Neural cell (in vitro differentiated cells): ENCODE measurements at regions not wholly inside any gene's neighbourhood (a gene's known extent, or its start where the extent isn't known, plus 50 kb on each side); places are given as distances from the start of the nearest gene placed in this dataset.

Experiments used
- H2AFZ ChIP-seq: fragments of 200-600, 300-800 bp; sonication (generic), shearing (Covaris generic); 2 replicates; pipeline ENCODE4 v1.6.0; 2014; ENCODE audit warnings: low read depth, mild to moderate bottlenecking, antibody characterized with exemption, low read length, moderate library complexity
- H3F3A ChIP-seq: fragments of 200-600 bp; shearing (Covaris generic); 2 replicates; pipeline ENCODE4 v1.6.1; 2016; ENCODE audit warnings: mild to moderate bottlenecking, moderate library complexity, mixed read lengths, antibody characterized with exemption, low read length; ENCODE audit not compliant: insufficient read depth, poor library complexity, severe bottlenecking
- H3K27ac ChIP-seq: fragments of 200-600, 300-800 bp; sonication (generic), shearing (Covaris generic); 2 replicates; pipeline ENCODE4 v1.5.1; 2014; ENCODE audit warnings: mild to moderate bottlenecking, low read length, moderate library complexity
- H3K27me3 ChIP-seq: fragments of 300-800, 200-600 bp; sonication (generic), shearing (Covaris generic); 2 replicates; pipeline ENCODE4 v1.6.0; 2014; ENCODE audit warnings: mild to moderate bottlenecking, low read depth, low read length, moderate library complexity; ENCODE audit not compliant: insufficient read depth
- H3K36me3 ChIP-seq: fragments of 300-800, 200-600 bp; sonication (generic), shearing (Covaris generic); 2 replicates; pipeline ENCODE4 v1.5.1; 2014; ENCODE audit warnings: mild to moderate bottlenecking, antibody characterized with exemption, low read length, moderate library complexity; ENCODE audit not compliant: insufficient read depth
- H3K4me2 ChIP-seq: fragments of 300-800, 200-600 bp; sonication (generic), shearing (Covaris generic); 2 replicates; pipeline ENCODE4 v1.6.0; 2014; ENCODE audit warnings: mild to moderate bottlenecking, low read length
- H3K4me3 ChIP-seq: fragments of 300-800, 200-600 bp; sonication (generic), shearing (Covaris generic); 2 replicates; pipeline ENCODE4 v1.5.1; 2014; ENCODE audit warnings: mild to moderate bottlenecking, low read length, moderate library complexity
- H3K79me2 ChIP-seq: fragments of 200-600 bp; shearing (Covaris generic); replicated peaks from 2 replicates; pipeline ENCODE4 v1.6.0; 2014; ENCODE audit warnings: mild to moderate bottlenecking, low read length, moderate library complexity; ENCODE audit not compliant: insufficient read depth
- H3K9ac ChIP-seq: fragments of 300-800, 200-600 bp; sonication (generic), shearing (Covaris generic); 2 replicates; pipeline ENCODE4 v1.6.1; 2016; ENCODE audit warnings: mild to moderate bottlenecking, low read length, mixed read lengths
- H3K9me2 ChIP-seq: fragments of 200-600 bp; shearing (Covaris generic); 2 replicates; pipeline ENCODE4 v1.6.1; 2016; ENCODE audit warnings: mild to moderate bottlenecking, low read length, mixed read lengths; ENCODE audit not compliant: insufficient read depth
- H3K9me3 ChIP-seq: fragments of 200-600, 300-800 bp; sonication (generic), shearing (Covaris generic); 2 replicates; pipeline ENCODE4 v1.6.1; 2016; ENCODE audit warnings: mild to moderate bottlenecking, mixed run types, low read length, moderate library complexity, mixed read lengths
- H4K20me1 ChIP-seq: fragments of 200-600 bp; shearing (Covaris generic); 2 replicates; pipeline ENCODE4 v1.6.1; 2016; ENCODE audit warnings: mild to moderate bottlenecking, mixed run types; ENCODE audit not compliant: insufficient read depth
- CTCF ChIP-seq: fragments of 450-650 bp; IDR thresholded peaks from 2 replicates; pipeline ENCODE4 v1.5.1; 2014; ENCODE audit warnings: antibody characterized with exemption, mild to moderate bottlenecking, moderate library complexity; ENCODE audit not compliant: poor library complexity, severe bottlenecking
- EP300 ChIP-seq: fragments of 450-650 bp; conservative IDR thresholded peaks from 2 replicates; pipeline ENCODE4 v1.6.1; 2014; ENCODE audit warnings: antibody characterized with exemption, mild to moderate bottlenecking, moderate library complexity; ENCODE audit not compliant: poor library complexity, severe bottlenecking
- EZH2 ChIP-seq: fragments of 200-600, 300-800 bp; shearing (Covaris generic), sonication (generic); IDR thresholded peaks from 2 replicates; pipeline ENCODE4 v1.6.1; 2014; ENCODE audit warnings: antibody characterized with exemption, low read length, borderline replicate concordance, mild to moderate bottlenecking; ENCODE audit not compliant: insufficient read depth, poor library complexity, severe bottlenecking
- MXI1 ChIP-seq: fragments of 450-650 bp; conservative IDR thresholded peaks from 2 replicates; pipeline ENCODE4 v1.6.1; 2014; ENCODE audit warnings: antibody characterized with exemption, mild to moderate bottlenecking; ENCODE audit not compliant: poor library complexity, severe bottlenecking
- POLR2AphosphoS5 ChIP-seq: IDR thresholded peaks from 2 replicates; pipeline ENCODE4 v1.6.1; 2012
- RAD21 ChIP-seq: fragments of 450-650 bp; conservative IDR thresholded peaks from 2 replicates; pipeline ENCODE4 v1.6.1; 2014; ENCODE audit warnings: antibody characterized with exemption, mild to moderate bottlenecking, moderate library complexity
- REST ChIP-seq: IDR thresholded peaks from 2 replicates; pipeline ENCODE4 v1.6.1; 2012; ENCODE audit warnings: borderline replicate concordance
- SMC3 ChIP-seq: fragments of 450-650 bp; conservative IDR thresholded peaks from 2 replicates; pipeline ENCODE4 v1.6.1; 2014; ENCODE audit warnings: antibody characterized with exemption, mild to moderate bottlenecking, moderate library complexity; ENCODE audit not compliant: poor library complexity
- TAF1 ChIP-seq: IDR thresholded peaks from 2 replicates; pipeline ENCODE4 v1.6.1; 2012; ENCODE audit warnings: low read depth

GRCh38 chr7:130894909-130895750 lies 161.1 kb upstream of the KLF14 start:
- Histone ChIP-seq H4K20me1 (no peaks in the 10 kb centered on the region), H3K9ac (no peak overlapping the region), H3K27ac (no peak overlapping the region), H3K9me2 (no peaks in the 10 kb centered on the region), H2AFZ (no peak overlapping the region), H3F3A (no peaks in the 10 kb centered on the region), H3K27me3 (no peaks in the 10 kb centered on the region), H3K9me3 (no peaks in the 10 kb centered on the region), H3K36me3 (no peaks in the 10 kb centered on the region), H3K4me2 (no peak overlapping the region), H3K4me3 (no peak overlapping the region), H3K79me2 (no peaks in the 10 kb centered on the region)
- TF ChIP-seq CTCF (no peak), REST (no peak), RAD21 (no peak), POLR2AphosphoS5 (no peak), TAF1 (no peak), EZH2 (no peak), EP300 (no peak), MXI1 (no peak), SMC3 (no peak)

- TF ChIP-seq POLR2AphosphoS5: no peak
- no peak for TF ChIP-seq TAF1
- no peak for TF ChIP-seq MXI1
- no peak for TF ChIP-seq CTCF
- no peak for TF ChIP-seq REST
- TF ChIP-seq EZH2: no peak
- no peak for TF ChIP-seq EP300
- no peak for TF ChIP-seq SMC3
- TF ChIP-seq RAD21: no peak
- Histone ChIP-seq H3K4me3 (no peak overlapping the region), H3K79me2 (no peaks in the 10 kb centered on the region), H3K27ac (no peak overlapping the region), H3F3A (no peaks in the 10 kb centered on the region), H3K36me3 (no peaks in the 10 kb centered on the region), H3K4me2 (no peak overlapping the region), H3K9ac (no peak overlapping the region), H2AFZ (no peak overlapping the region), H3K9me3 (no peaks in the 10 kb centered on the region), H3K9me2 (no peaks in the 10 kb centered on the region), H4K20me1 (no peaks in the 10 kb centered on the region), H3K27me3 (no peaks in the 10 kb centered on the region)
Observed at GRCh38 chr7:130896051-130896881, 162.3 kb upstream of the KLF14 start.
